Stomach (tissue), 8 donors: ENCODE measurements at regions not wholly inside any gene's neighbourhood (a gene's known extent, or its start where the extent isn't known, plus 50 kb on each side); places are given as distances from the start of the nearest gene placed in this dataset.
"Not testable (repeated sequence)": the region's sequence is repeated elsewhere in the genome, so short reads cannot be mapped to it uniquely, and the experiment has no call there.

Experiments
- DNase-seq, 2 donors: peaks; one replicate each; pipeline versions ENCODE4 v3.0.0 to v3.0.0-alpha.2; 2013 to 2019
- H3K27ac ChIP-seq, 5 donors: fragments of 200-600 bp in 4 of 5; sonication (generic) in 4 of 5; one replicate each; pipeline ENCODE4 v1.5.1; 2013 to 2019; ENCODE audit warnings: mild to moderate bottlenecking in 1 of 5, moderate library complexity in 1 of 5
- H3K27me3 ChIP-seq, 3 donors: fragments of 200-600 bp; sonication (generic); one replicate each; pipeline ENCODE4 v1.5.1; 2017 to 2019; ENCODE audit warnings: mixed run types in 1 of 3
- H3K36me3 ChIP-seq, 4 donors: fragments of 200-600 bp; sonication (generic); 1 replicate in 3 of 4; 2 replicates in 1 of 4; pipeline ENCODE4 v1.5.1; 2016 to 2019
- H3K4me1 ChIP-seq, 4 donors: fragments of 200-600 bp; sonication (generic); one replicate each; pipeline ENCODE4 v1.5.1; 2016 to 2019
- H3K4me3 ChIP-seq, 4 donors: fragments of 200-600 bp; sonication (generic) in 3 of 4; one replicate each; pipeline ENCODE4 v1.5.1; 2016 to 2019; ENCODE audit warnings: mild to moderate bottlenecking in 1 of 4
- H3K9me3 ChIP-seq, 4 donors: fragments of 200-600 bp; sonication (generic); one replicate each; pipeline ENCODE4 v1.5.1; 2016 to 2019
- CTCF ChIP-seq, 7 experiments: fragments of 450-650 bp in 4 of 7; fragments of 200-600 bp in 3 of 7; sonication (generic) in 3 of 7; IDR thresholded peaks; one replicate each; pipeline ENCODE4 v1.5.1; 2016 to 2019; ENCODE audit warnings: antibody characterized with exemption in 7 of 7, control low read depth in 2 of 7, mild to moderate bottlenecking in 1 of 7
- EP300 ChIP-seq: sonication (generic); formaldehyde crosslinking; IDR thresholded peaks from one replicate; pipeline ENCODE4 v1.6.1; 2017; ENCODE audit warnings: antibody characterized with exemption
- POLR2A ChIP-seq, 4 donors: fragments of 450-650 bp; IDR thresholded peaks; one replicate each; pipeline ENCODE4 v1.6.1; 2016; ENCODE audit warnings: antibody characterized with exemption in 4 of 4, control low read depth in 2 of 4, mild to moderate bottlenecking in 1 of 4, moderate library complexity in 1 of 4
- POLR2AphosphoS5 ChIP-seq, 3 donors: sonication (generic); formaldehyde crosslinking; IDR thresholded peaks; one replicate each; pipeline ENCODE4 v1.6.1; 2016; ENCODE audit warnings: antibody characterized with exemption in 3 of 3
- WGBS, 5 donors: extraction: QIAGEN DNeasy Blood & Tissue Kit in 3 of 5; methylation state at CpG; one replicate each; pipeline versions ENCODE4 v1.1.5 to v1.1.7; 2013 to 2018; 5-methylcytosine and 5-hydroxymethylcytosine counted together
- intact Hi-C: fragments of 100-400 bp; cut with DNase I; formaldehyde crosslinking; loops from one replicate; pipeline ENCODE4 v1.15.1; 2023; ENCODE audit warnings: low total_unique reads
- donor health status: healthy with polysubstance abuse.
- donor health status: Bipolar disorder and iron deficiency.
- donor health status: healthy.

GRCh38 chr12:78371284-78371683, 493.3 kb upstream of the SYT1 start:
- TF ChIP-seq EP300 (no peak), CTCF (IDR thresholded peaks at IDR 0.05) (no peak), POLR2AphosphoS5 (IDR thresholded peaks at IDR 0.05) (no peak), POLR2A (IDR thresholded peaks at IDR 0.05) (no peak)
- no peaks in the 10 kb centered on the region for H3K4me1 ChIP-seq
- H3K27ac ChIP-seq: no peak overlapping the region
- no peak overlapping the region for H3K4me3 ChIP-seq
- H3K36me3 ChIP-seq: no peaks in the 10 kb centered on the region
- DNase-seq: no peak
- H3K27me3 ChIP-seq: no peaks in the 10 kb centered on the region
- 81 to 89% (median 87%) methylated on average over 3 of the region's 3 CpGs for WGBS, 5 donors
- intact Hi-C loops: no loop called here
- H3K9me3 ChIP-seq: peaks cover 0 to 9% (median 2%) of the 10 kb centered on the region in 4 donors

- DNase-seq: no peak
- Histone ChIP-seq H3K27ac (no peak overlapping the region), H3K9me3 (peaks cover 0 to 26% (median 14%) of the 10 kb centered on the region in 4 donors), H3K4me3 (no peak overlapping the region), H3K36me3 (no peaks in the 10 kb centered on the region), H3K27me3 (no peaks in the 10 kb centered on the region), H3K4me1 (no peaks in the 10 kb centered on the region)
- intact Hi-C loops: no loop called here
- WGBS, 5 donors: 44 to 71% (median 45%) methylated on average over 1 of the region's 1 CpG
- no peak for TF ChIP-seq EP300
- TF ChIP-seq POLR2AphosphoS5 (IDR thresholded peaks at IDR 0.05): no peak
- no peak for TF ChIP-seq CTCF (IDR thresholded peaks at IDR 0.05)
- TF ChIP-seq POLR2A (IDR thresholded peaks at IDR 0.05): no peak
Measured at GRCh38 chr12:78375461-78375860, 489.1 kb upstream of the SYT1 start.

GRCh38 chr12:78376257-78376656, 488.3 kb upstream of the SYT1 start:
- H3K36me3 ChIP-seq: no peaks in the 10 kb centered on the region
- H3K4me1 ChIP-seq: no peaks in the 10 kb centered on the region
- H3K9me3 ChIP-seq: peaks cover 0 to 26% (median 14%) of the 10 kb centered on the region in 4 donors
- TF ChIP-seq CTCF (IDR thresholded peaks at IDR 0.05) (no peak), EP300 (no peak), POLR2AphosphoS5 (IDR thresholded peaks at IDR 0.05) (no peak), POLR2A (IDR thresholded peaks at IDR 0.05) (no peak)
- no peaks in the 10 kb centered on the region for H3K27me3 ChIP-seq
- no peak overlapping the region for H3K27ac ChIP-seq
- no peak overlapping the region for H3K4me3 ChIP-seq
- intact Hi-C loops: no loop called here
- DNase-seq: no peak

- H3K27me3 ChIP-seq, intact Hi-C loops, H3K4me1 ChIP-seq, H3K27ac ChIP-seq, H3K36me3 ChIP-seq, H3K4me3 ChIP-seq, DNase-seq: not testable (repeated sequence)
- 55 to 67% (median 64%) methylated on average over 2 of the region's 2 CpGs for WGBS, 5 donors
- H3K9me3 ChIP-seq: peaks cover 0 to 17% (median 14%) of the 10 kb centered on the region in 4 donors
Measured at GRCh38 chr12:78379065-78379464, 485.5 kb upstream of the SYT1 start.

- Histone ChIP-seq H3K4me3 (no peak overlapping the region), H3K27me3 (no peaks in the 10 kb centered on the region), H3K36me3 (no peaks in the 10 kb centered on the region), H3K4me1 (no peaks in the 10 kb centered on the region), H3K9me3 (peaks cover 0 to 14% (median 13%) of the 10 kb centered on the region in 4 donors), H3K27ac (no peak overlapping the region)
- intact Hi-C loops: no loop called here
- no peak for DNase-seq
- WGBS, 5 donors: 72 to 87% (median 78%) methylated on average over 2 of the region's 2 CpGs
- TF ChIP-seq EP300 (no peak), POLR2AphosphoS5 (IDR thresholded peaks at IDR 0.05) (no peak), CTCF (IDR thresholded peaks at IDR 0.05) (no peak), POLR2A (IDR thresholded peaks at IDR 0.05) (no peak)
Measured at GRCh38 chr12:78383414-78383813, 481.2 kb upstream of the SYT1 start.
